MCF 10A (cell line): ENCODE measurements at regions not wholly inside any gene's neighbourhood (a gene's known extent, or its start where the extent isn't known, plus 50 kb on each side); places are given as distances from the start of the nearest gene placed in this dataset.

Source experiments
- BruUV-seq: library from RNA; stranded (reverse); fragments of 400-500 nt; replicated peaks from 2 replicates; lab custom pipeline; 2021; lab: Mats Ljungman, UMichigan
- CTCF ChIA-PET: fragments of 300-600 bp; sonication (Branson Sonifier 250); formaldehyde crosslinking; extraction: SDS; loops from one replicate; lab custom pipeline; 2021; ENCODE audit warnings: antibody characterized with exemption, inconsistent platforms; lab: Yijun Ruan, JAX
- POLR2A ChIA-PET: fragments of 300-600, 350-650 bp; sonication (Branson Sonifier 250); formaldehyde crosslinking; extraction: SDS; loops from one replicate; lab custom pipeline; 2020; ENCODE audit warnings: antibody characterized with exemption, inconsistent platforms; lab: Yijun Ruan, JAX
- DNase-seq: peaks from one replicate; pipeline ENCODE4 v3.0.0-alpha.2; 2018; ENCODE audit not compliant: unreplicated experiment
- H3K27ac Mint-ChIP-seq: one replicate; pipeline ENCODE4 v1.8.0; 2022; ENCODE audit warnings: mild to moderate bottlenecking, low read depth, mixed read lengths; ENCODE audit not compliant: unreplicated experiment
- H3K27me3 Mint-ChIP-seq: one replicate; pipeline ENCODE4 v1.8.0; 2022; ENCODE audit warnings: mixed read lengths; ENCODE audit not compliant: insufficient read depth, unreplicated experiment
- H3K36me3 Mint-ChIP-seq: one replicate; pipeline ENCODE4 v1.8.0; 2022; ENCODE audit warnings: mild to moderate bottlenecking, moderate library complexity, mixed read lengths; ENCODE audit not compliant: insufficient read depth, unreplicated experiment
- H3K4me1 Mint-ChIP-seq: one replicate; pipeline ENCODE4 v1.8.0; 2022; ENCODE audit warnings: mixed read lengths; ENCODE audit not compliant: insufficient read depth, unreplicated experiment
- H3K4me3 Mint-ChIP-seq: one replicate; pipeline ENCODE4 v1.8.0; 2022; ENCODE audit warnings: mild to moderate bottlenecking, moderate library complexity, mixed read lengths; ENCODE audit not compliant: unreplicated experiment
- H3K9me3 Mint-ChIP-seq: one replicate; pipeline ENCODE4 v1.8.0; 2022; ENCODE audit warnings: mixed read lengths; ENCODE audit not compliant: unreplicated experiment
- intact Hi-C: fragments of 100-400 bp; cut with micrococcal nuclease; formaldehyde crosslinking; loops from 2 replicates; pipeline ENCODE4 v1.14.1; 2022
- TF ChIP-seq, protein P1 (sequence below): fragments of 200-600 bp; IDR thresholded peaks from one replicate; pipeline ENCODE4 v1.8.0; 2022; ENCODE audit warnings: antibody characterized with exemption, mild to moderate bottlenecking; ENCODE audit not compliant: unreplicated experiment

DNA sequence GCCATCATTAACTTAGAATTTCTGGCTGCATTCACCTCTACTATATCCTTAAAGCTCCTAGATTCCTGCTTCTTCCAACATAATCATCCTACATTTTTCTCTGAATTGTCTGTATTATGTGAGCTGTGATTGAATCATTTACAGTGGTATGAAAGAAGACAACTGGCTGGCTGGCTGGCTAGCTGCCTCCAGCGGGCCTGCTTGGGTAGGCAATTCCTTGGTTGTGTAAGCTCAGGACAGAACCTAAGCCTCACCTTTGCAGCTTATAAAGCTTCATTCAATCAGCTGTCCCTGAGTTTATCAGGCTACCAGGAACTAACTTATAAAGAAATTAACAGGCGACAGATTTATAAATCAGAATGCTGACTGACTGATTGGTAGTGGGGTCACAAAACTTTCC lies 162.7 kb upstream of the NR3C1 start:
- DNase-seq: no peak
- CTCF ChIA-PET: interaction anchor here (0.9 to 1.6 kb wide), 3 partner anchors 8 to 13 kb away, joined by 3 to 5 read pairs (median 4); no protein-coding TSS in a partner anchor
- Mint-ChIP-seq H3K4me1 (peaks cover 26% of the 10 kb centered on the region), H3K36me3 (no peaks in the 10 kb centered on the region), H3K9me3 (no peaks in the 10 kb centered on the region), H3K27me3 (no peaks in the 10 kb centered on the region), H3K4me3 (no peak overlapping the region), H3K27ac (no peak overlapping the region)
- BruUV-seq: no TSS peak
- TF ChIP-seq, protein P1, sequence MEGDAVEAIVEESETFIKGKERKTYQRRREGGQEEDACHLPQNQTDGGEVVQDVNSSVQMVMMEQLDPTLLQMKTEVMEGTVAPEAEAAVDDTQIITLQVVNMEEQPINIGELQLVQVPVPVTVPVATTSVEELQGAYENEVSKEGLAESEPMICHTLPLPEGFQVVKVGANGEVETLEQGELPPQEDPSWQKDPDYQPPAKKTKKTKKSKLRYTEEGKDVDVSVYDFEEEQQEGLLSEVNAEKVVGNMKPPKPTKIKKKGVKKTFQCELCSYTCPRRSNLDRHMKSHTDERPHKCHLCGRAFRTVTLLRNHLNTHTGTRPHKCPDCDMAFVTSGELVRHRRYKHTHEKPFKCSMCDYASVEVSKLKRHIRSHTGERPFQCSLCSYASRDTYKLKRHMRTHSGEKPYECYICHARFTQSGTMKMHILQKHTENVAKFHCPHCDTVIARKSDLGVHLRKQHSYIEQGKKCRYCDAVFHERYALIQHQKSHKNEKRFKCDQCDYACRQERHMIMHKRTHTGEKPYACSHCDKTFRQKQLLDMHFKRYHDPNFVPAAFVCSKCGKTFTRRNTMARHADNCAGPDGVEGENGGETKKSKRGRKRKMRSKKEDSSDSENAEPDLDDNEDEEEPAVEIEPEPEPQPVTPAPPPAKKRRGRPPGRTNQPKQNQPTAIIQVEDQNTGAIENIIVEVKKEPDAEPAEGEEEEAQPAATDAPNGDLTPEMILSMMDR: no peak
- POLR2A ChIA-PET: interaction anchor here (1.0 to 1.6 kb wide), 2 partner anchors 12 to 31 kb away, joined by 3 to 6 read pairs; no protein-coding TSS in a partner anchor
- intact Hi-C loops: no loop called here

DNA sequence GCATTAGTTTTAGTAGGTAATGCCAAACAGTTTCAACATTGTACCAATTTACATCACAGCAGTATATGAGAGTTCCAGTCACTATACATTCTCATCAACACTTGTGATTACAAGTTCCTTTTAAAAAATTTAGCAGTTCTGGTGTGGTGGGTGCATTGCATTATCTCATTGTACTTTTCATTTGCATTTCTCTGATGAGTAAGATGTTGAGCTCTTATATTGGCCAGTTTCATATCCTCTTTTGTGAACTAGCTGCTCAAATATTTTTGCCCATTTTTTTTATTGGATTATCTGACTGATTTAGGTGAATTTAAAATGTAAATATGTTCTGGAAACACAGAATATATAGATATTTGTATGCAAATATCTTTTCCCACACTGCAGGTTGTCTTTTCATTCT lies 160.9 kb upstream of the NR3C1 start:
- no peaks in the 10 kb centered on the region for H3K27me3 Mint-ChIP-seq
- TF ChIP-seq, protein P1: no peak
- H3K27ac Mint-ChIP-seq: no peak overlapping the region
- no peak overlapping the region for H3K4me3 Mint-ChIP-seq
- ChIA-PET CTCF (no interaction called here), POLR2A (interaction anchor here (0.9 to 2.4 kb wide), 2 partner anchors 10 to 11 kb away, joined by 3 to 6 read pairs; no protein-coding TSS in a partner anchor)
- no peaks in the 10 kb centered on the region for H3K9me3 Mint-ChIP-seq
- BruUV-seq: no TSS peak
- intact Hi-C loops: no loop called here
- DNase-seq: no peak
- no peaks in the 10 kb centered on the region for H3K36me3 Mint-ChIP-seq
- H3K4me1 Mint-ChIP-seq: peaks cover 31% of the 10 kb centered on the region

DNA sequence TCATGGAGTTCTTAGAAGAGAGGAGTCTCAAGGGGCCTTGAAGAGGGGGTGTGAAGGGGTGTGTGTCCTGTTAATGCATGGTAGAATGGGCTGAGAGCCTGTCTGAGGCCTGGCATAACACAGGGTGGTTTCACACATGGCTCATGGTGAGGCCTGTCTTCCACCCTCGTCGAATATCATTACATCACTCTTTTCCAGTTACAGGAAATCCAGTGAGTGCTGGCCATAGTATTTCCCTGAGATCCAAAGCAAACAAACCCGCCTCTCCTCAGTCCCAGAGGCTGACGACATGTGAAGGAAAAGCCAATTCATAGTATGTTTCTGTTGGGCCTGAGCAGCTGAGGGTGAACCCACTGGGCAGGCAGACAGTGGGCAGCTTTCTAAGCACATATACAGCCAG lies 159.4 kb upstream of the NR3C1 start:
- Mint-ChIP-seq H3K27ac (peak overlapping the region; percentile 68), H3K4me3 (no peak overlapping the region), H3K27me3 (no peaks in the 10 kb centered on the region), H3K9me3 (no peaks in the 10 kb centered on the region), H3K4me1 (peaks cover 27% of the 10 kb centered on the region), H3K36me3 (no peaks in the 10 kb centered on the region)
- BruUV-seq: no TSS peak
- ChIA-PET CTCF (interaction anchor here (0.6 to 1.6 kb wide), 3 partner anchors 10 to 81 kb away, joined by 4 to 6 read pairs (median 5); no protein-coding TSS in a partner anchor), POLR2A (interaction anchor here (0.6 to 2.4 kb wide), 8 partner anchors 8 to 480 kb away, joined by 3 to 6 read pairs (median 4); no protein-coding TSS in a partner anchor)
- intact Hi-C loops: no loop called here
- DNase-seq: peak; percentile 90
- TF ChIP-seq, protein P1: no peak

DNA sequence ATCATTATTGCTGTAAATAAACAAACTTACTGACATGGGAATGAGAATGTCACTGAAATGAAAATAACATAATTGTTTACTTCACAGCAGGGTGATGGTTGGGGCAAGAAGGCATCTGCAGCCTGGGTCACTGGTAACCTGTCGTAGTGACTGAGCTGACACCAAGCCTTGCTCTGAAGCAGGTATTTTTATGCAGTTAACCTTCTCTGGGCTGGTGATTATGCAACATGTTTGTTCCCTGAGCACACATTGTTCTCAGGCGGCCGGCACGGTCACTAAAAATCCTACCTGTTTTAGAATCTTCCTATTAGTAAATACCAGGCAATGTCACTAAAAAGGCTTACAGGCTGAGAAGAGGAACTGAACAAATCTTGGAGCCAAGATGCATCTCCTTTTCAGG lies 157.7 kb upstream of the NR3C1 start:
- TF ChIP-seq, protein P1: no peak
- ChIA-PET CTCF (interaction anchor here (0.7 to 1.2 kb wide), 4 partner anchors 16 to 593 kb away, joined by 3 read pairs; no protein-coding TSS in a partner anchor), POLR2A (interaction anchor here (0.7 to 2.6 kb wide), 11 partner anchors 8 to 500 kb away, joined by 3 to 9 read pairs (median 4); no protein-coding TSS in a partner anchor)
- no TSS peak for BruUV-seq
- peaks cover 39% of the 10 kb centered on the region for H3K4me1 Mint-ChIP-seq
- no peaks in the 10 kb centered on the region for H3K36me3 Mint-ChIP-seq
- no peak overlapping the region for H3K4me3 Mint-ChIP-seq
- H3K27ac Mint-ChIP-seq: peak overlapping the region; percentile 32
- intact Hi-C loops: no loop called here
- H3K27me3 Mint-ChIP-seq: no peaks in the 10 kb centered on the region
- peak; percentile 46 for DNase-seq
- H3K9me3 Mint-ChIP-seq: no peaks in the 10 kb centered on the region
